ENCODE measurements at regions not wholly inside any gene's neighbourhood (a gene's known extent, or its start where the extent isn't known, plus 50 kb on each side); places are given as distances from the start of the nearest gene placed in this dataset.

GRCh38 chr4:123588631-123589241 lies 192.1 kb downstream of the SPRY1 start:
- Histone ChIP-seq H3K4me3 (no peak overlapping the region), H3K36me3 (no peaks in the 10 kb centered on the region), H3K27me3 (ENCODE audit: low read depth) (no peaks in the 10 kb centered on the region), H3K9me3 (no peaks in the 10 kb centered on the region), H3K4me1 (peaks cover 10% of the 10 kb centered on the region), H3K27ac (peak overlapping the region; percentile 58)
- DNase-seq = no peak
- TF ChIP-seq CTCF (IDR thresholded peaks at IDR 0.05) = no peak
- intact Hi-C loops (cut with DNase I) = no loop called here
- peak; percentile 51 to 65 for ATAC-seq

- no peak for ATAC-seq
- intact Hi-C loops (cut with DNase I) = no loop called here
- Histone ChIP-seq H3K4me3 (no peak overlapping the region), H3K36me3 (no peaks in the 10 kb centered on the region), H3K4me1 (peaks cover 10% of the 10 kb centered on the region), H3K9me3 (no peaks in the 10 kb centered on the region), H3K27ac (no peak overlapping the region), H3K27me3 (ENCODE audit: low read depth) (no peaks in the 10 kb centered on the region)
- no peak for DNase-seq
- no peak for TF ChIP-seq CTCF (IDR thresholded peaks at IDR 0.05)
Observed at GRCh38 chr4:123589301-123589700, 192.7 kb downstream of the SPRY1 start.

GRCh38 chr4:123591875-123592274 lies 195.3 kb downstream of the SPRY1 start:
- no peaks in the 10 kb centered on the region for H3K27me3 ChIP-seq (ENCODE audit: low read depth)
- peaks cover 10% of the 10 kb centered on the region for H3K4me1 ChIP-seq
- no peak overlapping the region for H3K27ac ChIP-seq
- H3K4me3 ChIP-seq = no peak overlapping the region
- no peaks in the 10 kb centered on the region for H3K36me3 ChIP-seq
- no peak for TF ChIP-seq CTCF (IDR thresholded peaks at IDR 0.05)
- no peak for DNase-seq
- intact Hi-C loops (cut with DNase I) = no loop called here
- no peaks in the 10 kb centered on the region for H3K9me3 ChIP-seq
- ATAC-seq = no peak

- Histone ChIP-seq H3K27ac (no peak overlapping the region), H3K36me3 (no peaks in the 10 kb centered on the region), H3K9me3 (no peaks in the 10 kb centered on the region), H3K27me3 (ENCODE audit: low read depth) (no peaks in the 10 kb centered on the region), H3K4me3 (no peak overlapping the region), H3K4me1 (peaks cover 4% of the 10 kb centered on the region)
- TF ChIP-seq CTCF (IDR thresholded peaks at IDR 0.05) = no peak
- intact Hi-C loops (cut with DNase I) = no loop called here
- ATAC-seq (no peak), DNase-seq (no peak)
Observed at GRCh38 chr4:123593655-123594054, 197.1 kb downstream of the SPRY1 start.

- no peak overlapping the region for H3K4me3 ChIP-seq
- no peaks in the 10 kb centered on the region for H3K27me3 ChIP-seq (ENCODE audit: low read depth)
- H3K36me3 ChIP-seq = no peaks in the 10 kb centered on the region
- no peak for TF ChIP-seq CTCF (IDR thresholded peaks at IDR 0.05)
- DNase-seq (no peak), ATAC-seq (no peak)
- intact Hi-C loops (cut with DNase I) = no loop called here
- no peak overlapping the region for H3K27ac ChIP-seq
- no peaks in the 10 kb centered on the region for H3K9me3 ChIP-seq
- H3K4me1 ChIP-seq = peaks cover 29% of the 10 kb centered on the region
Observed at GRCh38 chr4:123596805-123597204, 200.2 kb downstream of the SPRY1 start.

Measured in lower lobe of right lung (tissue), 2 donors.